K562 (cell line): ENCODE measurements at regions not wholly inside any gene's neighbourhood (a gene's known extent, or its start where the extent isn't known, plus 50 kb on each side); places are given as distances from the start of the nearest gene placed in this dataset.

ENCODE experiments used
- KLF13 ChIP-seq: fragments of 450-650 bp; IDR thresholded peaks from 2 replicates; pipeline ENCODE4 v1.6.1; 2016; ENCODE audit warnings: missing genetic modification characterization, low read depth, mild to moderate bottlenecking, missing compliant biosample characterization, moderate library complexity, borderline replicate concordance
- RERE ChIP-seq: sonication (generic); formaldehyde crosslinking; IDR thresholded peaks from 2 replicates; pipeline ENCODE4 v1.8.0; 2023; ENCODE audit warnings: missing genetic modification reagents, mild to moderate bottlenecking, borderline replicate concordance
- ZNF639 ChIP-seq, 2 experiments: fragments of 200-800 bp in 1 of 2; sonication (Bioruptor generic) in 1 of 2; sonication (generic) in 1 of 2; formaldehyde crosslinking in 1 of 2; IDR thresholded peaks in 1 of 2; conservative IDR thresholded peaks in 1 of 2; 2 replicates each; pipeline versions ENCODE4 v1.5.0 to v1.6.1; 2016 to 2020; ENCODE audit warnings: missing compliant biosample characterization in 1 of 2, missing genetic modification characterization in 1 of 2, missing genetic modification reagents in 1 of 2
- ZNF75A ChIP-seq: fragments of 450-650 bp; formaldehyde crosslinking; IDR thresholded peaks from 2 replicates; pipeline ENCODE4 v1.4.0; 2020; ENCODE audit warnings: mild to moderate bottlenecking

GRCh38 chrX:138519296-138519695 is 192.2 kb downstream of the FGF13 start (continued):
- TF ChIP-seq RERE (CRISPR knock-in tag) (no peak), KLF13 (tag) (no peak), ZNF75A (CRISPR knock-in tag) (no peak), ZNF639 (CRISPR knock-in tag; conservative IDR thresholded peaks at IDR 0.05 in 1 of 2, IDR thresholded peaks at IDR 0.05 in 1 of 2) (no peak)
